ENCODE measurements at regions not wholly inside any gene's neighbourhood (a gene's known extent, or its start where the extent isn't known, plus 50 kb on each side); places are given as distances from the start of the nearest gene placed in this dataset.

GRCh38 chr10:110404825-110405224, 92.9 kb upstream of the DUSP5 start:
- no peak for DNase-seq (ENCODE audit: low read depth)
- in situ Hi-C loops (cut with HindIII; ENCODE audit: low sequenced_read_pairs): no loop called here
- H3K4me3 ChIP-seq (ENCODE audit: low read depth, low read length): no peak overlapping the region
- TF ChIP-seq, protein P1, sequence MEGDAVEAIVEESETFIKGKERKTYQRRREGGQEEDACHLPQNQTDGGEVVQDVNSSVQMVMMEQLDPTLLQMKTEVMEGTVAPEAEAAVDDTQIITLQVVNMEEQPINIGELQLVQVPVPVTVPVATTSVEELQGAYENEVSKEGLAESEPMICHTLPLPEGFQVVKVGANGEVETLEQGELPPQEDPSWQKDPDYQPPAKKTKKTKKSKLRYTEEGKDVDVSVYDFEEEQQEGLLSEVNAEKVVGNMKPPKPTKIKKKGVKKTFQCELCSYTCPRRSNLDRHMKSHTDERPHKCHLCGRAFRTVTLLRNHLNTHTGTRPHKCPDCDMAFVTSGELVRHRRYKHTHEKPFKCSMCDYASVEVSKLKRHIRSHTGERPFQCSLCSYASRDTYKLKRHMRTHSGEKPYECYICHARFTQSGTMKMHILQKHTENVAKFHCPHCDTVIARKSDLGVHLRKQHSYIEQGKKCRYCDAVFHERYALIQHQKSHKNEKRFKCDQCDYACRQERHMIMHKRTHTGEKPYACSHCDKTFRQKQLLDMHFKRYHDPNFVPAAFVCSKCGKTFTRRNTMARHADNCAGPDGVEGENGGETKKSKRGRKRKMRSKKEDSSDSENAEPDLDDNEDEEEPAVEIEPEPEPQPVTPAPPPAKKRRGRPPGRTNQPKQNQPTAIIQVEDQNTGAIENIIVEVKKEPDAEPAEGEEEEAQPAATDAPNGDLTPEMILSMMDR (IDR thresholded peaks at IDR 0.05; ENCODE audit: low read depth, low read length, missing control alignments): no peak

DNA sequence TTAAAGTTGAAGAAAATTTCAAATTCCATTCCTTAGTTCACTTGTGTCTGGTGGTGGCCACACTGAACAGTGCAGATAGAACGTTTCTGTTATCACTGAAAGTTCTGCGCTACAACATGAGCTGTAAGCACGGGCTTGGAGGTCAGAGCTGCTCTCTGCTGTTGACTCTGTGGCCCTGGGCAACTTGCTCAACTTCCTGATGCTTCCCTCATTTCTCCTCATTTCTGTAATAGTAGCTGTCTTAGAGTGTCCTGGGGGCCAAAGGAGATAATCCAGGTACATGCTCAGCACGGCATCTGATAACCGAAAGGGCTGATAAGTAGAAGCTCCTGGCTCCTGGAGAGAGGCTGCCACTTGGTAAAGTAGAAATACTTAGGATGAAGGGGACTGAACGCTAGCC, 92.3 kb upstream of the DUSP5 start:
- in situ Hi-C loops (cut with HindIII; ENCODE audit: low sequenced_read_pairs): no loop called here
- TF ChIP-seq, protein P1 (IDR thresholded peaks at IDR 0.05; ENCODE audit: low read depth, low read length, missing control alignments): no peak
- H3K4me3 ChIP-seq (ENCODE audit: low read depth, low read length): no peak overlapping the region
- no peak for DNase-seq (ENCODE audit: low read depth)

DNA sequence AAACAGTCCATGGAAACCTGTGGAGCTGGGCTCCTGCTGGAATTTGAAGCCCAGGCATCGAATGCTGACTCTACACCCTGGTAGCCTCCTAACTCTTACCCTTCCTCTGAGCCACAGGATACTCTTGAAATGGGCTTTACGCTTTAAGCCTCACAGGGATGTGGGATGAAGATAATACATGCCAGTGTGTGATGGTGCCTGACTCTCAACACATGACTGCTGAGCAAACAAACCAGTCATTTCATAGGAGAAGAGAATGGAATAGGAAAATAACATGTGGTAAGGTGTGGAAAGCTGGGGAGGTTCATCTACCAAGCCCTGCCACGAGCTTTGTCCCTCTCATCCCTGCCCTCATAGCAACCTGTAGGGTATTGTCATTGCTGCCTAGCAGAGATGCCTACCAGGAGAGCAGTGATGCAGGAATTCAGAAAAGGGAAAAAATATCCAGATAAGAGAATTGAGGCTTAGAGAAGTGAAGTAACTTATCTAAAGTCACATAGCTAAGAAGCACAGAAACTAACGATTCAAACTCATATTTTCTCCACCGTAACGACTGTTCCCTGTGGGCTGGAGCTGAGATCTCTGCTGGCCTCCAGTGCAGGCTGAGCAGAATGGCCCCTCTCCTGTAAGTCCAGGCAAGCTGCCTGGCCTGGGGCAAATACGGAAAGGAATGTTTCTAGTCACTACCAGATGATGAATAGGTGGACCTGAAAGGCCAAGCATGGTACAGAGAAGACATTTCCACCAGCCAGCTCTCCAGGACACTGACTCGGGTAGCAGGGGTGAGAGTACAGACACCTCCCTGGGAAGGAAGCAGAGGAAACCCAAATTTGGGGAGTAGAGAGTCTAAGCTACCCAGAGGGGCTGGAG, 90.2 kb upstream of the DUSP5 start:
- DNase-seq (ENCODE audit: low read depth): no peak
- TF ChIP-seq, protein P1 (IDR thresholded peaks at IDR 0.05; ENCODE audit: low read depth, low read length, missing control alignments): no peak
- no peak overlapping the region for H3K4me3 ChIP-seq (ENCODE audit: low read depth, low read length)
- in situ Hi-C loops (cut with HindIII; ENCODE audit: low sequenced_read_pairs): no loop called here

GRCh38 chr10:110408203-110408871, 89.4 kb upstream of the DUSP5 start:
- DNase-seq (ENCODE audit: low read depth): no peak
- no peak overlapping the region for H3K4me3 ChIP-seq (ENCODE audit: low read depth, low read length)
- in situ Hi-C loops (cut with HindIII; ENCODE audit: low sequenced_read_pairs): no loop called here
- TF ChIP-seq, protein P1 (IDR thresholded peaks at IDR 0.05; ENCODE audit: low read depth, low read length, missing control alignments): no peak

DNA sequence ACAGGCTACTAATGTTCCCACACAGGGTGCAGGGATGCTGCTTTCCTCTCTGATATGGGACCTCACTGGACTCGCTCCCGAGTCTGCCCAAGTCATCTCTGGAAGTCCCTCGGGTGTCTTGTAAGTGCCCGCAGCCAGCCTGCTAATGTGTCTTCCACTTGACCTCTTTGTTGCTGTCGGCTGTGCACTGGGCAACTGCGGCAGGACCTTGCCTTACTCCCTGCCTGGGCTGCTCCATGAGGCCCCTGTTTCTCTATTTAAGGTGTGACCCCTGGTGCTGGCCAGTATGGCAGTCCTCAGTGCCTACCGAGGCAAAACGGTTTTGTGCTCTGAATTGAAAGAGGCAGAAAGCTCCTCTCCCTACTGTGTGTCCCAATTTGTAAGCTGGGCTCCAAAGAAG, 88.8 kb upstream of the DUSP5 start:
- TF ChIP-seq, protein P1 (IDR thresholded peaks at IDR 0.05; ENCODE audit: low read depth, low read length, missing control alignments): no peak
- H3K4me3 ChIP-seq (ENCODE audit: low read depth, low read length): no peak overlapping the region
- in situ Hi-C loops (cut with HindIII; ENCODE audit: low sequenced_read_pairs): no loop called here
- no peak for DNase-seq (ENCODE audit: low read depth)

GRCh38 chr10:110409488-110409887, 88.2 kb upstream of the DUSP5 start:
- in situ Hi-C loops (cut with HindIII; ENCODE audit: low sequenced_read_pairs): no loop called here
- H3K4me3 ChIP-seq (ENCODE audit: low read depth, low read length): no peak overlapping the region
- TF ChIP-seq, protein P1 (IDR thresholded peaks at IDR 0.05; ENCODE audit: low read depth, low read length, missing control alignments): no peak
- no peak for DNase-seq (ENCODE audit: low read depth)
